Stomach (tissue), 8 donors: ENCODE measurements at regions not wholly inside any gene's neighbourhood (a gene's known extent, or its start where the extent isn't known, plus 50 kb on each side); places are given as distances from the start of the nearest gene placed in this dataset.

ENCODE experiments used
- DNase-seq, 2 donors: peaks; one replicate each; pipeline versions ENCODE4 v3.0.0 to v3.0.0-alpha.2; 2013 to 2019
- H3K27ac ChIP-seq, 5 donors: fragments of 200-600 bp in 4 of 5; sonication (generic) in 4 of 5; one replicate each; pipeline ENCODE4 v1.5.1; 2013 to 2019; ENCODE audit warnings: mild to moderate bottlenecking in 1 of 5, moderate library complexity in 1 of 5
- H3K27me3 ChIP-seq, 3 donors: fragments of 200-600 bp; sonication (generic); one replicate each; pipeline ENCODE4 v1.5.1; 2017 to 2019; ENCODE audit warnings: mixed run types in 1 of 3
- H3K36me3 ChIP-seq, 4 donors: fragments of 200-600 bp; sonication (generic); 1 replicate in 3 of 4; 2 replicates in 1 of 4; pipeline ENCODE4 v1.5.1; 2016 to 2019
- H3K4me1 ChIP-seq, 4 donors: fragments of 200-600 bp; sonication (generic); one replicate each; pipeline ENCODE4 v1.5.1; 2016 to 2019
- H3K4me3 ChIP-seq, 4 donors: fragments of 200-600 bp; sonication (generic) in 3 of 4; one replicate each; pipeline ENCODE4 v1.5.1; 2016 to 2019; ENCODE audit warnings: mild to moderate bottlenecking in 1 of 4
- H3K9me3 ChIP-seq, 4 donors: fragments of 200-600 bp; sonication (generic); one replicate each; pipeline ENCODE4 v1.5.1; 2016 to 2019
- EP300 ChIP-seq: sonication (generic); formaldehyde crosslinking; IDR thresholded peaks from one replicate; pipeline ENCODE4 v1.6.1; 2017; ENCODE audit warnings: antibody characterized with exemption
- POLR2A ChIP-seq, 4 donors: fragments of 450-650 bp; IDR thresholded peaks; one replicate each; pipeline ENCODE4 v1.6.1; 2016; ENCODE audit warnings: antibody characterized with exemption in 4 of 4, control low read depth in 2 of 4, mild to moderate bottlenecking in 1 of 4, moderate library complexity in 1 of 4
- POLR2AphosphoS5 ChIP-seq, 3 donors: sonication (generic); formaldehyde crosslinking; IDR thresholded peaks; one replicate each; pipeline ENCODE4 v1.6.1; 2016; ENCODE audit warnings: antibody characterized with exemption in 3 of 3
- WGBS, 5 donors: extraction: QIAGEN DNeasy Blood & Tissue Kit in 3 of 5; methylation state at CpG; one replicate each; pipeline versions ENCODE4 v1.1.5 to v1.1.7; 2013 to 2018; 5-methylcytosine and 5-hydroxymethylcytosine counted together
- intact Hi-C: fragments of 100-400 bp; cut with DNase I; formaldehyde crosslinking; loops from one replicate; pipeline ENCODE4 v1.15.1; 2023; ENCODE audit warnings: low total_unique reads
- TF ChIP-seq, protein P1 (sequence below), 7 experiments: fragments of 450-650 bp in 4 of 7; fragments of 200-600 bp in 3 of 7; sonication (generic) in 3 of 7; IDR thresholded peaks; one replicate each; pipeline ENCODE4 v1.5.1; 2016 to 2019; ENCODE audit warnings: antibody characterized with exemption in 7 of 7, control low read depth in 2 of 7, mild to moderate bottlenecking in 1 of 7
- donor health status: healthy with polysubstance abuse.
- donor health status: Bipolar disorder and iron deficiency.
- donor health status: healthy.

GRCh38 chr11:128346804-128347203, 240.6 kb downstream of the ETS1 start:
- 26 to 43% (median 32%) methylated on average over 3 of the region's 3 CpGs for WGBS, 5 donors
- H3K27ac ChIP-seq, result peak overlapping the region in 1 of 5 donors; percentile 30
- H3K27me3 ChIP-seq, result no peaks in the 10 kb centered on the region
- DNase-seq, result peak in 1 of 2 donors; percentile 75
- peaks cover 0 to 14% (median 3%) of the 10 kb centered on the region in 4 donors for H3K4me1 ChIP-seq
- H3K9me3 ChIP-seq, result no peaks in the 10 kb centered on the region
- H3K4me3 ChIP-seq, result no peak overlapping the region
- intact Hi-C loops, result no loop called here
- TF ChIP-seq POLR2AphosphoS5 (IDR thresholded peaks at IDR 0.05) (peak in 1 of 3 donors; percentile 79), POLR2A (IDR thresholded peaks at IDR 0.05) (no peak)
- no peaks in the 10 kb centered on the region for H3K36me3 ChIP-seq

- Histone ChIP-seq H3K27ac (no peak overlapping the region), H3K4me3 (no peak overlapping the region), H3K4me1 (peaks cover 0 to 15% (median 3%) of the 10 kb centered on the region in 4 donors), H3K9me3 (no peaks in the 10 kb centered on the region), H3K27me3 (no peaks in the 10 kb centered on the region), H3K36me3 (no peaks in the 10 kb centered on the region)
- intact Hi-C loops, result no loop called here
- WGBS, 5 donors, result 74 to 88% (median 81%) methylated on average over 3 of the region's 3 CpGs
- TF ChIP-seq EP300, result no peak
- no peak for TF ChIP-seq POLR2AphosphoS5 (IDR thresholded peaks at IDR 0.05)
- TF ChIP-seq POLR2A (IDR thresholded peaks at IDR 0.05), result no peak
- TF ChIP-seq, protein P1, sequence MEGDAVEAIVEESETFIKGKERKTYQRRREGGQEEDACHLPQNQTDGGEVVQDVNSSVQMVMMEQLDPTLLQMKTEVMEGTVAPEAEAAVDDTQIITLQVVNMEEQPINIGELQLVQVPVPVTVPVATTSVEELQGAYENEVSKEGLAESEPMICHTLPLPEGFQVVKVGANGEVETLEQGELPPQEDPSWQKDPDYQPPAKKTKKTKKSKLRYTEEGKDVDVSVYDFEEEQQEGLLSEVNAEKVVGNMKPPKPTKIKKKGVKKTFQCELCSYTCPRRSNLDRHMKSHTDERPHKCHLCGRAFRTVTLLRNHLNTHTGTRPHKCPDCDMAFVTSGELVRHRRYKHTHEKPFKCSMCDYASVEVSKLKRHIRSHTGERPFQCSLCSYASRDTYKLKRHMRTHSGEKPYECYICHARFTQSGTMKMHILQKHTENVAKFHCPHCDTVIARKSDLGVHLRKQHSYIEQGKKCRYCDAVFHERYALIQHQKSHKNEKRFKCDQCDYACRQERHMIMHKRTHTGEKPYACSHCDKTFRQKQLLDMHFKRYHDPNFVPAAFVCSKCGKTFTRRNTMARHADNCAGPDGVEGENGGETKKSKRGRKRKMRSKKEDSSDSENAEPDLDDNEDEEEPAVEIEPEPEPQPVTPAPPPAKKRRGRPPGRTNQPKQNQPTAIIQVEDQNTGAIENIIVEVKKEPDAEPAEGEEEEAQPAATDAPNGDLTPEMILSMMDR (IDR thresholded peaks at IDR 0.05), result no peak
- DNase-seq, result no peak
Observed at GRCh38 chr11:128345316-128345715, 242.0 kb downstream of the ETS1 start.

DNA sequence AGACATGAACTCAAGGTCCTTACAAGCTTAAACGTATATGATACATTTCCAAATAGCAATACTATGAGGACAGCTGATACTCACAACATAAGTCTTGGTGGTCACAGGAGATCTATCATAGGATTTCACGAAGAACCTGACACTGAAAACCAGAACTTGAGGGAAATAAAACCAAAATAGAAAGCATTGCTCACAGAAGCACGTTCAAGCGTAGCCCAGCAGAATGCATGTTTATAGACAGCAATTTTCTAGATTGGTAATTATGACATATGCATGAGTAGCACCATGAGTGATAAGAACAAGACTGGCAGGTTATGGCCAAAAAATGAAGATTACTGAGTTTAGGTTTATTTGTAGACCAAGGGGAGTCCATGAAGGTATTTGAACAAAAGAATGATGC, 243.5 kb downstream of the ETS1 start:
- DNase-seq, result no peak
- H3K27ac ChIP-seq, result peak overlapping the region in 1 of 5 donors; percentile 67
- intact Hi-C loops, result no loop called here
- no peaks in the 10 kb centered on the region for H3K27me3 ChIP-seq
- no peaks in the 10 kb centered on the region for H3K36me3 ChIP-seq
- TF ChIP-seq POLR2AphosphoS5 (IDR thresholded peaks at IDR 0.05), result no peak
- no peak overlapping the region for H3K4me3 ChIP-seq
- WGBS, 5 donors, result 85 to 90% (median 87%) methylated on average over 4 of the region's 4 CpGs
- H3K4me1 ChIP-seq, result peaks cover 0 to 15% (median 3%) of the 10 kb centered on the region in 4 donors
- H3K9me3 ChIP-seq, result no peaks in the 10 kb centered on the region

- no peaks in the 10 kb centered on the region for H3K36me3 ChIP-seq
- WGBS, 5 donors, result 55 to 82% (median 70%) methylated on average over 2 of the region's 2 CpGs
- H3K27ac ChIP-seq, result peak overlapping the region; percentile 49 to 77 (median 67)
- H3K4me3 ChIP-seq, result no peak overlapping the region
- H3K9me3 ChIP-seq, result no peaks in the 10 kb centered on the region
- intact Hi-C loops, result no loop called here
- TF ChIP-seq, protein P1 (IDR thresholded peaks at IDR 0.05), result no peak
- TF ChIP-seq POLR2AphosphoS5 (IDR thresholded peaks at IDR 0.05) (no peak), POLR2A (IDR thresholded peaks at IDR 0.05) (no peak)
- no peaks in the 10 kb centered on the region for H3K27me3 ChIP-seq
- DNase-seq, result no peak
- peaks cover 0 to 15% (median 3%) of the 10 kb centered on the region in 4 donors for H3K4me1 ChIP-seq
Observed at GRCh38 chr11:128343135-128343514, 244.2 kb downstream of the ETS1 start.

- Histone ChIP-seq H3K4me1 (peaks cover 0 to 15% (median 3%) of the 10 kb centered on the region in 4 donors), H3K9me3 (no peaks in the 10 kb centered on the region), H3K4me3 (no peak overlapping the region), H3K27ac (peak overlapping the region; percentile 49 to 80 (median 67)), H3K36me3 (no peaks in the 10 kb centered on the region), H3K27me3 (no peaks in the 10 kb centered on the region)
- intact Hi-C loops, result no loop called here
- TF ChIP-seq EP300 (no peak), POLR2AphosphoS5 (IDR thresholded peaks at IDR 0.05) (peak in 2 of 3 donors; percentile 34 to 61)
- TF ChIP-seq, protein P1 (IDR thresholded peaks at IDR 0.05), result no peak
- 37 to 52% (median 41%) methylated on average over 7 of the region's 7 CpGs for WGBS, 5 donors
- peak in 1 of 2 donors; percentile 88 for DNase-seq
Observed at GRCh38 chr11:128342511-128343134, 244.7 kb downstream of the ETS1 start.
